RPMI8226 (cell line): ENCODE measurements at regions not wholly inside any gene's neighbourhood (a gene's known extent, or its start where the extent isn't known, plus 50 kb on each side); places are given as distances from the start of the nearest gene placed in this dataset.

Experiments
- DNase-seq: peaks from one replicate; pipeline ENCODE4 v3.0.0-alpha.2; 2015

GRCh38 chr4:126956184-126956897 lies 676.4 kb upstream of the INTU start:
- DNase-seq, result no peak

- no peak for DNase-seq
Measured at GRCh38 chr4:126957556-126957955, 675.2 kb upstream of the INTU start.

DNA sequence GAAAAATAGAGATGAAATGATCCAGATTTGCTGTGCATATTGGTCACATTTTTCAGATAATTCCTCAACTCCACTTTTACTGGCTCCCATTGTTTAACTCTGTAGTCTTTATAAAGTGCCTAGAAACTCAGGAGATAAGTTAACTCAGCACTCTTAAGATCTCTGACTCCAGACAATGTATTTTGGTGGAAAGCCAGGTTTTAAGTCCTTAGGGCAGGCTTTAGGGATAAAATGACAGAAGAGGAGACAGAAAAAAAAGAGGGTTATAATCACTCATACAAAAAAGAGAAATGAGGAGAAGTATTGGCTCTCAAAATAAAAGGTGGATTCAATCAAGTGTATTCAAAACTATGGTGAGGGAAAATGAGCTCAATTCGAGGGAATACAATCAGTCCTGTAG lies 674.8 kb upstream of the INTU start:
- DNase-seq, result no peak

DNA sequence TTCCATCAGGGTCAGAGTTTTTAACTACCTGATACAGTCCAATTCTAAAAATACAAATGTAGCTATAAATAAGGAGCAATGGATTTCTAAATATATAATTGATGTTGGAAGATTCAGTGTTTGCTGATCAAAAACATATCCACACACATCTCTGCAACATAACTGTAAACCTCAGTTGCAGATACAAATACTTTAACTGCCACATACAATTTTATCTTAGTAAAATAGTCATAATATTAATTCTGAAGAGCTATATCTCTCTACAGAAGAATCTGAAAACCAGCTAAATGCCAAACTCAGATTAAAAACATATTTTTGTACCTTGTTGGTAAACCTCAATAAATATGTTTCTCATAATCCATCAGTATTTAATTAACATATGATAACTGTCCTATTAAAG lies 674.3 kb upstream of the INTU start:
- no peak for DNase-seq

GRCh38 chr4:126959056-126959745 lies 673.6 kb upstream of the INTU start:
- DNase-seq, result no peak

- no peak for DNase-seq
Measured at GRCh38 chr4:126960760-126961159, 672.0 kb upstream of the INTU start.

- no peak for DNase-seq
Measured at GRCh38 chr4:126961661-126962060, 671.1 kb upstream of the INTU start.

DNA sequence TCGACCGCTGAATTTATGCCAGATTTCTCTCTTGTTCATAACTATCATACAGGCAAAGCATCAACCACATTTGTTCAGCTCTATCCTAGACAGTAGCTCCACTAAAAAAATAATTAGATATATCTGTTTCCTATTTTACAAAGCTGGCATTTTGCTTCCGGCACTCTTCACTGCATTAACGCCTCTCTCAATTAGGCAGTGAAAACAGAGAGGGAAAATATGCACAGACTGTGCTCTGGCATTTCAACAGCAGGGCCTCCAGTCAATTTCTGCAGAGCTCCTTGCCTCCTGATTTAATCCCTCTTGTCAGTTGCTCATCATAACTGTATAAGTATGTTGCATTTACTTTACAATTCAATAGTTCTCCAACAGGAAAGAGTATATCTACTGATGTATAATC lies 666.9 kb upstream of the INTU start:
- no peak for DNase-seq

DNA sequence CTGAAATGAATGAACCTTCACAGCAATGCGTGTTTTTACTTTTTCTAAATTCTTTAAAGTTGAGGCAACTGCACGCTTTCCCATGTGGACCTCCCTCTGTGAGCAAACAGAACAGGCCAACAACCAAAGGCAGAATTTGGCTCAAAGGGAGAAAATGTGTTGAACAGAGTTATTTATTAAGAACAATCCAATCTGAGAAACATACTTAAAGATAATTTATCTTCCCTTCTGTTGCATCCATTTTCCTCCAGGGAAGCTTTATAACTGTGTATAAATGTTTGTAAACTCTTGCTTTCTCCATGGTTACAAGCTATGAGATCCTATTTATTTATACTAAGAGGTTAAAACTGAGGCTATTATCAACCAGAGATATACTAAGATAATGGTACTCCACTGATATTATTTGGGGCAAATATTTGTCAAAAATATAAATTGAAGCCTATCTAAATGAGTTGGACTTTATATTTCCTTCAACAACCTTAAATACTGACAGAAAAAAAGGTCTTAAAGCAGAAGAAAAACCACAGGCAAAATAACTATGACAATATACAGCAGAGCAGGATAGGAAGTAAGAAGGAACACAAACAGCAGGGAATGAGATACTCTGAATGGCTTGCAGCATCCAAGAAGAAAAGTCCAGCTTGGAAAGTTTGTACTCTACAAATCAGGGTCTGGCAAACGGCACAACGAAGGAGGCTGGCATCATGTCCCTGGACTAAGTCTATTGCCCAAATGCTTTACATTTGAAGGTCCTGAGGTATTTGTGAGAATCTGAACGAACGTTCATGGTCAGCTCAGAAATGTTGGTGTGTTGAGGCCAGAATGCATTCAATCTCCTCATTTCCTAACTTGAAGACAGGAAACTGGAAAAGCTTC lies 663.2 kb upstream of the INTU start:
- no peak for DNase-seq

DNA sequence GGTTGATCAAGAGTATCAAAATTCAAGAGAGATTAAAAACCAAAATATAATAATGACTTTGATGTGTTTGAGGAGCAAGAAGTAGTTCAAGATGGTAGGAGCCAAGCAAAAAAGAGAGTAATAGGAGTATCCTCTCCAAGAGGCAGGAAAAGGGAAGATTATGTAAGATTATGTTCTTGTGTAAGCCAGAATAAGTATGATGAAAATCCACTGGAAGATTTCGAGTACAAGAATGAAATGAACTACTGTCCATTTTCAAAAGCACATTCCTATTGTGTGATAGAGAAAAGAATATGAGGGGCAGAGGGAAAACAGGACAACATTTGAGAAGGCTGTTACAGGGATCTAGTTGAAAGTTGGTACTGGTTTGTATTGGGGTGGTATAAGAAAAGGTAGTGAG lies 659.6 kb upstream of the INTU start:
- no peak for DNase-seq

DNA sequence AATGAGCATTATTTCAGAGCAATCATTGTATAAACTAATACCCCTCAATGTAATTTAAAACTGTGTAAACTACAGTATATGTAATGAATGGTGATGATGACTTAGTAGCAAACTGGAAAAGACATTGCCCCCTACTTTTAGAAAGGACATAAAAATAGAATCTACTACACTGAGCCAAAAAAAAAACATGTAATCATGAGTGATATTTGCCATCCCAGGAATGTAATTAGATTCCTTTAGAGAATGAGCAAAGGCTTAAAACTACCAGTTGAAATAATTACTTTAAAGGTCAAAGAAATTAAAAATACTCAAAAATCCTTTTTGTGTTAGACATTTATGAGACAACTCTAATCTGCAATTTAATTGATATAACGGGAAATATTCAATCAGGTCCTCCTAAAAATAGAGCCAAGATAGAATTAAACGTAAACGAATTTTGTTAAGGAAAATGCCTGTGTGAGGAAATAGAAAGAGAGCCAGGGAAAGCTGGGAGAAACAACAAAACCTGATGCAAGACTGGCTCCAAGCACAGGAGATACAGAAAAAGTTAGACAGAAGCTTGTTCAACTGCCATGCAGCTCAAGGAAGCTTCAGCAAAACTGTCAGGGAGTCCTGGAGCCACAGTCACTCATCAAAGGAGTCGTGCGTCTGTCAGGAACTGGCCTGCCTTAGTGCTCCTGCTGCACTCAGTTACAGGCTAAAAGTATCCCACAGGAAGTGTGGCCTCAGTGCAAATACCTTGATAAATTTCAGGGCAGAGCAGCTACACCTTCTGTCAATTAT lies 655.7 kb upstream of the INTU start:
- DNase-seq, result no peak

DNA sequence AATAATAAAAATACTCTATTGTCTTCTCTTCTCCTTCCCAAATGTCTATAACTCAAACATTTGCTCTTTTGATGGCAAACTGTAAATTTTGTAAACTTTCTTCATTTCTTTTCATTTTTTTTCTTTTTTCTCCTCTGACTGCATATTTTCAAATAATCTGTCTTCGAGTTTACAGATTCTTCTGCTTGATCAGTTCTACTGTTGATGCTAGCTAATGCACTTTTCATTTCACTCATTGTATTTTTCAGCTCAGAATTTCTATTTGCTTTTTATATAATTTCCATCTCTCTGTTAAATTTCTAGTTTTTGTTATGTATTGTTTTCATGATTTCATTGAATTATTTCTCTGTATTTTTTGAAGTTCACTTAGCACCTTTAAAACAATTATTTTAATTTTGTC lies 646.8 kb upstream of the INTU start:
- DNase-seq, result no peak

GRCh38 chr4:126986828-126987227 lies 645.9 kb upstream of the INTU start:
- no peak for DNase-seq

DNA sequence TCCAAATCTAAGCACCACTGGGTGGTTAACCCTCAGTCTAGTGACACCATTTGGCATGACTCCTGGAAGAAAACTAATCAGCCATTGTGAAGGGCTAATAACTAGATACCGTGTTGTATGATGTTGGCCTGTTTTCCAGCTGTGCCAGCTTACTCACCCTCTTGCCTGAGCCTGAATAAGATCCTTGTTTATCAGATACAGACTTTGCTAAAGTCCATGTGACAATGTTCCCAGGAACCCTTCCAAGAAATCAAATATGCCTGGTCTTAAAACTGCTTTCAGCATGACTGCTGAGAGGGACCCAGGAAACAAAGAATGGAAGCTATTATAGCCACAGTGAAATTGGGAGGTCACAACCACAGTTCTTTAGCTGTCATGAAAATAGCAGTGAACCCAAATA lies 640.8 kb upstream of the INTU start:
- DNase-seq, result no peak

GRCh38 chr4:126992910-126993309 lies 639.8 kb upstream of the INTU start:
- DNase-seq, result no peak

DNA sequence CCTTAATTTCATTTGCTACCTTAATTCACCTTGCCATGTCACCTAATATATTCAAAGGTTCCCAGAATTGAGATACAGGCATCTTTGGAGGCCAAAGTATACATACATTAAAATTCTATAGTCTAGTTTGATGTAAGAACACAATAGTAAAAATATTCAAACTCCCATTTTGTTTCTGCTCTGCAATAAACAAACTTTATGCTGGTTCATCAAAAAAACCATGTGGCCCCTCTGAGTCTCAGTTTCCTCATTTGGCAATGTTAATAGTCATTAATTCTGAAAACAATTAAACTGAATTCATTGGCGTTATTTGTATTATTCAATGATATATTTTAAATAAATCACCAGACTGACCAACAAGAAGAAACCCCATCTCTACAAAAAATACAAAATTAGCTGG lies 639.4 kb upstream of the INTU start:
- no peak for DNase-seq

DNA sequence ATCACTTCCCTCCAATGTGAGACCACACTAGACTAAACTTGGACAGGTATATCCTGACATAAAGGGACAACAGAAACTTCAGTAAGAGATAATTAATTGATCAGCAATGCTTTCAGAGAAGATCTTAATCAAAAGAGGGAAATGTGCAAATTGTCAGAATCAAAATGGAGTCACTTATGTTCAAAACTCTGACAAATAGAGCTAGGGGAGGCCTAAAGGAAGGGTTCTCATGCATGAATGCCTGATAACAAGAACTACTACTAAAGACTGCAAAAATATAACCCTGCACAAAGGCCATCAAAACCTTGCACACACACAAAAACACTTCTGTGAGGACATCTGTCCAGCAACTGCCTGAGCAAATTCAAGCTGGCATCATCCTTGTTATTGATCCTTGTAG lies 637.5 kb upstream of the INTU start:
- no peak for DNase-seq

DNA sequence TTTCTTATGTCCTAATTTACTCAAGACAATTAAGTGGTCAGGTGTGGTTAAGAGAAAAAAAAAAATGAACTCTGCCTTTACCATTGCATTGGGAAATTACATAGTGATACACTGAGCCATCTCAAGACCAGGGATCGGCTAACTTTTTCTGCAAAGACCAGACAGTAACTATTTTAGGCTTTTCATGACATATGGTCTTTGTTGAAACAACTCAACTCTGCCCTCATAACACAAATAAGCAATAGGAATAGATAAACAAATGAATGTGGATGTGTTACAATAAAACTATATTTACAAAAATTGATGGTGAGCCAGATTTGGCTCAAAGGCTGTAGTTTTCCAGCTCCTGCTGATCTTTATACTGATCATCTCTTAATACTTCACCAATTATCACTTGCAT lies 632.6 kb upstream of the INTU start:
- DNase-seq, result no peak

GRCh38 chr4:127000846-127001245 lies 631.9 kb upstream of the INTU start:
- DNase-seq, result no peak

DNA sequence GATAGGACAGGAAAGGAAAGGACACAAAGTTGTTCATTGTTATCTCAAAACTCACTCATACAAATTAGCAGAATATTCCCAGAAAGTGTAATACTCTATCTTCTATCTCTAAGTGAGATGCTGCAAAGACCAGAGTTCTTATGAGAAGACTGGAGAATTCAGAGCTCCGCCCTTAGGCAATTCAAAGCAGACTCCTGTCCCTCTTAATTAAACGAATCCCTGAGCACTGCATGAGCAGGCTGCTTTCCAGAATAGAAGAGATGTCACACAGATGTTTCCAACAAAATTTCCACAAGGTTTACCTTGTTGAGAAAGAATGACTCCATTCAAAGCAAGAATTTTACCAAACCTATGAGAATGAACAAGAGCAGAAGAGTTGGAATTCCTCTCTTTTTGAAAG lies 630.8 kb upstream of the INTU start:
- DNase-seq, result no peak

GRCh38 chr4:127006446-127006877 lies 626.3 kb upstream of the INTU start:
- no peak for DNase-seq

- DNase-seq, result no peak
Measured at GRCh38 chr4:127007305-127007704, 625.5 kb upstream of the INTU start.

DNA sequence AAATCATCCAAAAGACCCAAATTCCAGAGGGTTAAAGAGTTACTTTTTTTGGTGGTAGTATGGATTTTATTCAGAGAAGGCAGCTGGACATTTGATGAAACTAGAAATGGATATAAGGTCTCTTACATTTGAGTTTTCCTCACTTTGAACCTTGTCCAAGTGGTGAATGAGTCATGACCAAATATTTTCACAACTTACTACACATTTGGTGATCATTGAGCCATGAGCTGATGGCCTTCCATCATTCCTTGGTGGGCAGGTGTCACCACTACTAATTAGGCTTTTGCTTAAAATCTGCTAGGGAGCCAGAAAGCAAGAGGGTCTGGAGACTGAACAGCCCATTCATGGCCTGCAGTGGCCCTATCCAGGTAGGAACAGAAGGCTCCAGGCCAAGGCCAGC lies 620.2 kb upstream of the INTU start:
- no peak for DNase-seq
